NCI-H2081 treated with DMSO at 0.1 percent for 48 hours (cell line): ENCODE measurements at regions not wholly inside any gene's neighbourhood (a gene's known extent, or its start where the extent isn't known, plus 50 kb on each side); places are given as distances from the start of the nearest gene placed in this dataset.

Experiments
- DNase-seq: peaks from one replicate; lab custom pipeline; 2025; lab: John Stamatoyannopoulos, UW

- no peak for DNase-seq
Observed at GRCh38 chr6:113089056-113089455, 741.9 kb downstream of the RFPL4B start.

GRCh38 chr6:113092795-113093194, 745.7 kb downstream of the RFPL4B start:
- DNase-seq = no peak

GRCh38 chr6:113094779-113095178, 747.6 kb downstream of the RFPL4B start:
- no peak for DNase-seq

GRCh38 chr6:113095841-113096240, 748.7 kb downstream of the RFPL4B start:
- DNase-seq = no peak

- no peak for DNase-seq
Observed at GRCh38 chr6:113102761-113103160, 754.4 kb upstream of the MARCKS start.

GRCh38 chr6:113103634-113104361, 753.3 kb upstream of the MARCKS start:
- no peak for DNase-seq

GRCh38 chr6:113104541-113104940, 752.6 kb upstream of the MARCKS start:
- DNase-seq = no peak

GRCh38 chr6:113104951-113105350, 752.2 kb upstream of the MARCKS start:
- no peak for DNase-seq

- no peak for DNase-seq
Observed at GRCh38 chr6:113110211-113110610, 746.9 kb upstream of the MARCKS start.

GRCh38 chr6:113111550-113111949, 745.6 kb upstream of the MARCKS start:
- DNase-seq = no peak

GRCh38 chr6:113112086-113112485, 745.1 kb upstream of the MARCKS start:
- DNase-seq = no peak

GRCh38 chr6:113115196-113115595, 741.9 kb upstream of the MARCKS start:
- no peak for DNase-seq

GRCh38 chr6:113120224-113120581, 736.9 kb upstream of the MARCKS start:
- no peak for DNase-seq

- DNase-seq = no peak
Observed at GRCh38 chr6:113120582-113121285, 736.4 kb upstream of the MARCKS start.

- DNase-seq = no peak
Observed at GRCh38 chr6:113121571-113121970, 735.6 kb upstream of the MARCKS start.

GRCh38 chr6:113122060-113122459, 735.1 kb upstream of the MARCKS start:
- no peak for DNase-seq

- no peak for DNase-seq
Observed at GRCh38 chr6:113125626-113126025, 731.5 kb upstream of the MARCKS start.

- DNase-seq = no peak
Observed at GRCh38 chr6:113127786-113128419, 729.2 kb upstream of the MARCKS start.

GRCh38 chr6:113128661-113129060, 728.5 kb upstream of the MARCKS start:
- DNase-seq = no peak

GRCh38 chr6:113129991-113130390, 727.2 kb upstream of the MARCKS start:
- DNase-seq = no peak

- DNase-seq = no peak
Observed at GRCh38 chr6:113137426-113137825, 719.7 kb upstream of the MARCKS start.

GRCh38 chr6:113140721-113141120, 716.4 kb upstream of the MARCKS start:
- no peak for DNase-seq

- DNase-seq = no peak
Observed at GRCh38 chr6:113141901-113142300, 715.2 kb upstream of the MARCKS start.
